GM13976 (cell line): ENCODE measurements at regions not wholly inside any gene's neighbourhood (a gene's known extent, or its start where the extent isn't known, plus 50 kb on each side); places are given as distances from the start of the nearest gene placed in this dataset.

Experiments used
- DNase-seq: peaks from one replicate; pipeline ENCODE4 v3.0.0; 2012; ENCODE audit warnings: low spot score
- CTCF ChIP-seq: IDR thresholded peaks from 2 replicates; pipeline ENCODE4 v1.5.1; 2012; ENCODE audit warnings: borderline replicate concordance, mild to moderate bottlenecking; ENCODE audit not compliant: insufficient read depth; ENCODE audit errors: extremely low read depth, missing control alignments, control extremely low read depth
- in situ Hi-C: fragments of 300-500 bp; cut with MboI; formaldehyde crosslinking; loops from one replicate; pipeline ENCODE4 v1.12.0; 2022; ENCODE audit warnings: low sequenced_read_pairs, mixed read lengths, inconsistent platforms; ENCODE audit not compliant: unreplicated experiment

GRCh38 chrX:13123857-13124345 lies 79.5 kb upstream of the FAM9C start:
- in situ Hi-C loops = no loop called here
- TF ChIP-seq CTCF = no peak
- DNase-seq = no peak

- TF ChIP-seq CTCF = no peak
- no peak for DNase-seq
- in situ Hi-C loops = no loop called here
These were observed 78.9 kb upstream of the FAM9C start for GRCh38 chrX:13123247-13123856.

GRCh38 chrX:13121020-13121555 lies 76.7 kb upstream of the FAM9C start:
- in situ Hi-C loops = no loop called here
- no peak for TF ChIP-seq CTCF
- DNase-seq = no peak

GRCh38 chrX:13120017-13120416 lies 75.6 kb upstream of the FAM9C start:
- in situ Hi-C loops = no loop called here
- DNase-seq = no peak
- TF ChIP-seq CTCF = no peak

GRCh38 chrX:13119386-13119785 lies 75.0 kb upstream of the FAM9C start:
- DNase-seq = no peak
- no peak for TF ChIP-seq CTCF
- in situ Hi-C loops = no loop called here

- DNase-seq = no peak
- in situ Hi-C loops = no loop called here
- no peak for TF ChIP-seq CTCF
These were observed 70.9 kb upstream of the FAM9C start for GRCh38 chrX:13115146-13115855.

- TF ChIP-seq CTCF = no peak
- in situ Hi-C loops = no loop called here
- no peak for DNase-seq
These were observed 68.1 kb upstream of the FAM9C start for GRCh38 chrX:13112499-13112898.
